Stimulated activated CD4-positive, alpha-beta T cell treated with anti-CD3 and anti-CD28 coated beads, Interleukin-2, amount 100 ng/mL, for 48 hours (primary cell): ENCODE measurements at regions not wholly inside any gene's neighbourhood (a gene's known extent, or its start where the extent isn't known, plus 50 kb on each side); places are given as distances from the start of the nearest gene placed in this dataset.

ENCODE experiments used
- DNase-seq, 2 donors: peaks; one replicate each; pipeline ENCODE4 v3.0.0-alpha.2; 2020

GRCh38 chr11:15625691-15626090, 511.0 kb downstream of the INSC start:
- no peak for DNase-seq

- DNase-seq = no peak
Measured at GRCh38 chr11:15627560-15627959, 512.8 kb downstream of the INSC start.

GRCh38 chr11:15629690-15630321, 515.1 kb downstream of the INSC start:
- DNase-seq = no peak

- DNase-seq = no peak
Measured at GRCh38 chr11:15630896-15631295, 516.2 kb downstream of the INSC start.

GRCh38 chr11:15635521-15635920, 520.8 kb downstream of the INSC start:
- no peak for DNase-seq

- DNase-seq = no peak
Measured at GRCh38 chr11:15636521-15637089, 521.9 kb downstream of the INSC start.

GRCh38 chr11:15638386-15638787, 523.7 kb downstream of the INSC start:
- no peak for DNase-seq

GRCh38 chr11:15640318-15640717, 525.6 kb downstream of the INSC start:
- no peak for DNase-seq

GRCh38 chr11:15641271-15642045, 526.7 kb downstream of the INSC start:
- no peak for DNase-seq

GRCh38 chr11:15645201-15645600, 530.5 kb downstream of the INSC start:
- DNase-seq = no peak

- DNase-seq = no peak
Measured at GRCh38 chr11:15649371-15650104, 534.8 kb downstream of the INSC start.

GRCh38 chr11:15650105-15650938, 535.6 kb downstream of the INSC start:
- DNase-seq = peak; percentile 80

- DNase-seq = no peak
Measured at GRCh38 chr11:15651033-15651432, 536.3 kb downstream of the INSC start.

GRCh38 chr11:15651816-15652215, 537.1 kb downstream of the INSC start:
- DNase-seq = no peak

- no peak for DNase-seq
Measured at GRCh38 chr11:15653191-15653710, 538.5 kb downstream of the INSC start.

GRCh38 chr11:15654451-15654850, 539.7 kb downstream of the INSC start:
- DNase-seq = no peak

- DNase-seq = no peak
Measured at GRCh38 chr11:15655552-15655951, 540.8 kb downstream of the INSC start.

GRCh38 chr11:15657264-15657663, 542.5 kb downstream of the INSC start:
- DNase-seq = no peak

- no peak for DNase-seq
Measured at GRCh38 chr11:15660496-15660895, 545.8 kb downstream of the INSC start.

- DNase-seq = no peak
Measured at GRCh38 chr11:15662285-15662684, 547.6 kb downstream of the INSC start.

GRCh38 chr11:15663777-15664218, 549.1 kb downstream of the INSC start:
- no peak for DNase-seq

GRCh38 chr11:15665368-15665871, 550.7 kb downstream of the INSC start:
- DNase-seq = no peak
